ENCODE measurements at regions not wholly inside any gene's neighbourhood (a gene's known extent, or its start where the extent isn't known, plus 50 kb on each side); places are given as distances from the start of the nearest gene placed in this dataset.

DNA sequence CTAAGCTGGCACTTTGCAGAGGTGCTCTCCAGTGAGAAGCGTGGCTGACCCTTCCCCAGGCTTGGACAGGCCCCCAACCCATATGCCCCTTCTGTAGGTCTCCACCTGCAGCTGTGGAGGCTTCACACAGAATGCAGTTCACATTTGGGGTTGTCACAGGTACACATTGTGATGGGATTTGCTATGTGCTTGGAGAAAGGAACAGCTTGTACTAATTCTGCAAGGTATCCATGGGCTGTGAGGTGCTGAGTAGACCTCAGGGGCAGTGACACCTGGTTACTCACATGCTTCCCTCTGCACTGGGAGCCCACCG is 188.9 kb downstream of the CXCL12 start:
- H3K27me3 ChIP-seq (ENCODE audit: control insufficient read depth, insufficient read depth, low read length), result no peaks in the 10 kb centered on the region
- TF ChIP-seq, protein P1, sequence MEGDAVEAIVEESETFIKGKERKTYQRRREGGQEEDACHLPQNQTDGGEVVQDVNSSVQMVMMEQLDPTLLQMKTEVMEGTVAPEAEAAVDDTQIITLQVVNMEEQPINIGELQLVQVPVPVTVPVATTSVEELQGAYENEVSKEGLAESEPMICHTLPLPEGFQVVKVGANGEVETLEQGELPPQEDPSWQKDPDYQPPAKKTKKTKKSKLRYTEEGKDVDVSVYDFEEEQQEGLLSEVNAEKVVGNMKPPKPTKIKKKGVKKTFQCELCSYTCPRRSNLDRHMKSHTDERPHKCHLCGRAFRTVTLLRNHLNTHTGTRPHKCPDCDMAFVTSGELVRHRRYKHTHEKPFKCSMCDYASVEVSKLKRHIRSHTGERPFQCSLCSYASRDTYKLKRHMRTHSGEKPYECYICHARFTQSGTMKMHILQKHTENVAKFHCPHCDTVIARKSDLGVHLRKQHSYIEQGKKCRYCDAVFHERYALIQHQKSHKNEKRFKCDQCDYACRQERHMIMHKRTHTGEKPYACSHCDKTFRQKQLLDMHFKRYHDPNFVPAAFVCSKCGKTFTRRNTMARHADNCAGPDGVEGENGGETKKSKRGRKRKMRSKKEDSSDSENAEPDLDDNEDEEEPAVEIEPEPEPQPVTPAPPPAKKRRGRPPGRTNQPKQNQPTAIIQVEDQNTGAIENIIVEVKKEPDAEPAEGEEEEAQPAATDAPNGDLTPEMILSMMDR (IDR thresholded peaks at IDR 0.05; ENCODE audit: insufficient read depth, low read length, poor library complexity, severe bottlenecking), result no peak
- no peak for DNase-seq (ENCODE audit: low read depth)
- H3K4me3 ChIP-seq (ENCODE audit: low read depth, low read length), result no peak overlapping the region
- no peaks in the 10 kb centered on the region for H3K36me3 ChIP-seq (ENCODE audit: control insufficient read depth, insufficient read depth, low read length)

DNA sequence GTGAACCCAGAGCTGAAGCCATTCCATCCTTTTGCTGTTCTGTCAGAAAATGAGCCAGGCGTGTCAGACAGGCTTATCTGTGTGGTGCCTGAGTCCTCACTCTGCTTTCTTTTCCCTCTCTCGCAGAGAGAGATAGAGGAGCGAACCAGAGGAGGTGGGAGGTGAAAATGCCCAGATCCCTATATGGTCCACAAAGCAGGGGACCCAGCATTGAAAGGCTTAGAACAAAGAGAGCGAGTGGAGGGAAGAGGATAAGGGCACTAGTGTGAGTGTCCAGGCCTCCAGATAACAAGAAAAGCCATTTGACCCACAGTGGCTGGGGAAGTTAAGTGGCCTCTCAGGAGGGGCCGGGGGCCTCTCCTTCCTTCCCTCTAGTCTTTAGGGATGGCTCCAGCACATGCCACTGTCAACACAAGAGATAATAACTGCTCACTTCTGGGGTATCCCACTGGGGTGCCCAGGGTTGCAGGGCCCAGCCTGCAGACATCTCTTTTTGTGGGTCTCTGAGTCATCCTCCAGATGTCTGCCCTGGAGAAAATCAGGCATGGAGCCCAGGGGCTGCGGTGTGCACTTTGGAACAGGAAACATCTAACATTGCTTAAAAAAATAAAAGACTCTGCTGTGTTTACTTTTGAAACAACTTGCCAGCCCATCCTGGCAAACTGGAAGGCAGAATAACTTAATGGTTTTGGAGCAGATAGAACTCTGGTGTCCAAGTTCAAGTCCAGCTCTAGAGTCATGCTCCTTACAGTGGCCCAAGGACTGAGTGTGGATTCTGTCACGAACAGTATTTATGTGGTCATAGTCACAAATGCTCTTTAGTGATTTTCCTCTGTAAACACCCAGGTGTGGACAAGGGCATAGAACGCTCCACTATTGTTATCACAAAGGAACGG is 189.5 kb downstream of the CXCL12 start:
- DNase-seq (ENCODE audit: low read depth), result peak; percentile 57
- TF ChIP-seq, protein P1 (IDR thresholded peaks at IDR 0.05; ENCODE audit: insufficient read depth, low read length, poor library complexity, severe bottlenecking), result no peak
- Histone ChIP-seq H3K36me3 (ENCODE audit: control insufficient read depth, insufficient read depth, low read length) (no peaks in the 10 kb centered on the region), H3K4me3 (ENCODE audit: low read depth, low read length) (no peak overlapping the region), H3K27me3 (ENCODE audit: control insufficient read depth, insufficient read depth, low read length) (no peaks in the 10 kb centered on the region)

DNA sequence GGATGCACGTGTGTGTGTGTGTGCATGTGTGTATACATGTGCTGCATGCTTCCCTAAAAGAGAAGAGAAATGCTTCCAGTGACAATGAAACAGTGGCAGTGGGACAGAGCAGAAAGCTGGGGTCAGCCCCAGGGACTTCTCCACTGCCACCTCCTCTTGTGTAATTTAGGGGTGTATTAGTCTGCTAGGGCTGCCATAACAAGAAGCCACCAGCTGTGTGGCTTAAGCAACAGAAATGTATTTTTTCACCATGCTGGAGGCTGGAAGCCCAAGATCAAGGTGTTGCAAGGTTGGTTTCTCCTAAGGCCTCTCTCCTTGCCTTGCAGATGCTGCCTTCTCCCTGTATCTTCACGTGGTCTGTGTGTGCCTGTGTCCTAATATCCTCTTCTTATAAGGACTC is 190.5 kb downstream of the CXCL12 start:
- Histone ChIP-seq H3K36me3 (ENCODE audit: control insufficient read depth, insufficient read depth, low read length) (no peaks in the 10 kb centered on the region), H3K4me3 (ENCODE audit: low read depth, low read length) (no peak overlapping the region), H3K27me3 (ENCODE audit: control insufficient read depth, insufficient read depth, low read length) (no peaks in the 10 kb centered on the region)
- TF ChIP-seq, protein P1 (IDR thresholded peaks at IDR 0.05; ENCODE audit: insufficient read depth, low read length, poor library complexity, severe bottlenecking), result no peak
- DNase-seq (ENCODE audit: low read depth), result no peak

DNA sequence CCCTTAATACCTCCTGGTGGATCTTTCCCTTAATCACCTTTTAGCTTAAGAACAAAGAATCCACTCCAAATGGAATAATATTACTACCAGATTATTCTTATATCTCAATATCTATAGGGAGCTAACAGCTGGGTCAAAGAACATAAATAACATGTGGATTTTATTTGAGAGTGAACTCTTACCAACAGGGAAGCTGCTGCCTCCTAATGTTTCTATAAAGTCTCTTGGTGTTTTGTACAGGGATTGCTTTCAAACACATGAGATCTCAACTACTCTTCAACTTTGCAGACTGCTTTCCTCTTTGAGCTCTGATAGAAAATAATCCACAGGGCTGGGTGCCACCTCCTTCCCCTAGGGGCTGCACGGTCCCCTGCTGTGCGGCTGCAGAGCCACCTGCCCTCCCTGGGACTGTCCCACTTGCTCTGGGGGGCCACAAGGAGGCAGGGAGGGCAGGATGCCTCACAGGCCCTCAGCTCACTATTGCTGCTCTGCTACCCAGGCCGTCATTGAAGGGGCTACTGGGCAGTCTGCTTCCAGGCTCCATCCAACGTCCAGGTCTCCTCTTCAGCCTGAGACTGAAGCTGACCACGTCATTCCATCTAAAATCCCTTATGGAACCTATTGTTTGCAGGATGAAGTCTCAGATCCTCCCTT is 191.2 kb downstream of the CXCL12 start:
- TF ChIP-seq, protein P1 (IDR thresholded peaks at IDR 0.05; ENCODE audit: insufficient read depth, low read length, poor library complexity, severe bottlenecking), result no peak
- no peak for DNase-seq (ENCODE audit: low read depth)
- no peaks in the 10 kb centered on the region for H3K27me3 ChIP-seq (ENCODE audit: control insufficient read depth, insufficient read depth, low read length)
- no peak overlapping the region for H3K4me3 ChIP-seq (ENCODE audit: low read depth, low read length)
- no peaks in the 10 kb centered on the region for H3K36me3 ChIP-seq (ENCODE audit: control insufficient read depth, insufficient read depth, low read length)

DNA sequence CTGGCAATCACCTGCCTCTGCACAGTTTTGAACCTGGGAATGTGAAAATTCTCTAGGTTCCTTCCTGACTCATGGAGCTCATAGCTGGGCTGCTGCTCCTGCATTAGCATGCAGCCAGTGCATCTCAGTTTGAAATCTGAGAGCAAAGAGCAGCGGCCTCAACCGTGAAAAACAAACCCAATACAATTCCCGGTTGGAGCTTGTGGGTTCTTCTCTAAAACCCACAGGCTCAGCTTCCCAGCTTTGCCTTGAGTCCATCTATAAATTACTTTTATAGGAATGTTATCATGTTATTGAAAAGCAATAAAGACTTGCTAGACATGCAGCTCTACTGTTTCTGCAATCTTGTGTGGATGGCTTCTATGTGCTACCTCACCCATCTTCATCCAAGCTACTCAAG is 191.7 kb downstream of the CXCL12 start:
- H3K27me3 ChIP-seq (ENCODE audit: control insufficient read depth, insufficient read depth, low read length), result no peaks in the 10 kb centered on the region
- H3K36me3 ChIP-seq (ENCODE audit: control insufficient read depth, insufficient read depth, low read length), result no peaks in the 10 kb centered on the region
- H3K4me3 ChIP-seq (ENCODE audit: low read depth, low read length), result no peak overlapping the region
- DNase-seq (ENCODE audit: low read depth), result no peak
- TF ChIP-seq, protein P1 (IDR thresholded peaks at IDR 0.05; ENCODE audit: insufficient read depth, low read length, poor library complexity, severe bottlenecking), result no peak

Measured in kidney epithelial cell (primary cell).